DND-41 (cell line): ENCODE measurements at regions not wholly inside any gene's neighbourhood (a gene's known extent, or its start where the extent isn't known, plus 50 kb on each side); places are given as distances from the start of the nearest gene placed in this dataset.

Experiments used
- ATAC-seq: fragments of 200-7000 bp; cut with Tn5 transposase; 3 replicates; pipeline ENCODE4 v1.9.1; 2021; ENCODE audit warnings: low read depth; ENCODE audit not compliant: insufficient read depth
- DNase-seq: peaks from one replicate; pipeline ENCODE4 v3.0.0-alpha.2; 2020
- H2AFZ ChIP-seq: 2 replicates; pipeline ENCODE4 v1.6.0; 2012; ENCODE audit warnings: low read depth, low read length
- H3K27ac ChIP-seq: 2 replicates; pipeline ENCODE4 v1.5.1; 2012; ENCODE audit warnings: low read length, inconsistent platforms
- H3K27me3 ChIP-seq: fragments of 200-600 bp; sonication (generic); 2 replicates; pipeline ENCODE4 v1.6.0; 2012; ENCODE audit warnings: low read length, mild to moderate bottlenecking, inconsistent platforms; ENCODE audit not compliant: insufficient read depth, poor library complexity
- H3K36me3 ChIP-seq: 2 replicates; pipeline ENCODE4 v1.5.1; 2012; ENCODE audit warnings: low read length, inconsistent platforms; ENCODE audit not compliant: insufficient read depth
- H3K4me1 ChIP-seq: 2 replicates; pipeline ENCODE4 v1.5.1; 2012; ENCODE audit warnings: mild to moderate bottlenecking, low read length; ENCODE audit not compliant: insufficient read depth
- H3K4me2 ChIP-seq: 2 replicates; pipeline ENCODE4 v1.6.0; 2012; ENCODE audit warnings: mild to moderate bottlenecking, moderate library complexity, low read length, inconsistent platforms; ENCODE audit not compliant: insufficient read depth
- H3K4me3 ChIP-seq, 2 experiments: fragments of 200-600 bp in 1 of 2; shearing (Covaris generic) in 1 of 2; 2 replicates each; pipeline ENCODE4 v1.5.1; 2012 to 2016; ENCODE audit warnings: inconsistent platforms in 2 of 2, low read length in 2 of 2, mild to moderate bottlenecking in 2 of 2, low read depth in 1 of 2, moderate library complexity in 1 of 2
- H3K79me2 ChIP-seq: 2 replicates; pipeline ENCODE4 v1.6.0; 2012; ENCODE audit warnings: low read length, inconsistent platforms; ENCODE audit not compliant: insufficient read depth
- H3K9ac ChIP-seq: 2 replicates; pipeline ENCODE4 v1.6.0; 2012; ENCODE audit warnings: low read depth, mild to moderate bottlenecking, inconsistent platforms, low read length, moderate library complexity
- H3K9me3 ChIP-seq: 2 replicates; pipeline ENCODE4 v1.5.1; 2012; ENCODE audit warnings: low read length, moderate library complexity, mild to moderate bottlenecking, inconsistent platforms; ENCODE audit not compliant: insufficient read depth, severe bottlenecking
- H4K20me1 ChIP-seq: 2 replicates; pipeline ENCODE4 v1.6.0; 2012; ENCODE audit warnings: low read length; ENCODE audit not compliant: insufficient read depth
- EZH2 ChIP-seq: IDR thresholded peaks from 3 replicates; pipeline ENCODE4 v1.6.1; 2012; ENCODE audit warnings: borderline replicate concordance, low read depth, mild to moderate bottlenecking, moderate library complexity, low read length, inconsistent platforms; ENCODE audit not compliant: severe bottlenecking
- TF ChIP-seq, protein P1 (sequence below): IDR thresholded peaks from 2 replicates; pipeline ENCODE4 v1.5.1; 2012; ENCODE audit warnings: borderline replicate concordance, low read length, moderate library complexity, mild to moderate bottlenecking; ENCODE audit not compliant: poor library complexity, severe bottlenecking; ENCODE audit errors: extremely low read depth

GRCh38 chr22:25366408-25366807 lies 147.0 kb downstream of the CRYBB2 start:
- H3K4me3 ChIP-seq, result no peak overlapping the region
- ATAC-seq (no peak), DNase-seq (no peak)
- H3K36me3 ChIP-seq, result peaks cover 16% of the 10 kb centered on the region
- TF ChIP-seq, protein P1, sequence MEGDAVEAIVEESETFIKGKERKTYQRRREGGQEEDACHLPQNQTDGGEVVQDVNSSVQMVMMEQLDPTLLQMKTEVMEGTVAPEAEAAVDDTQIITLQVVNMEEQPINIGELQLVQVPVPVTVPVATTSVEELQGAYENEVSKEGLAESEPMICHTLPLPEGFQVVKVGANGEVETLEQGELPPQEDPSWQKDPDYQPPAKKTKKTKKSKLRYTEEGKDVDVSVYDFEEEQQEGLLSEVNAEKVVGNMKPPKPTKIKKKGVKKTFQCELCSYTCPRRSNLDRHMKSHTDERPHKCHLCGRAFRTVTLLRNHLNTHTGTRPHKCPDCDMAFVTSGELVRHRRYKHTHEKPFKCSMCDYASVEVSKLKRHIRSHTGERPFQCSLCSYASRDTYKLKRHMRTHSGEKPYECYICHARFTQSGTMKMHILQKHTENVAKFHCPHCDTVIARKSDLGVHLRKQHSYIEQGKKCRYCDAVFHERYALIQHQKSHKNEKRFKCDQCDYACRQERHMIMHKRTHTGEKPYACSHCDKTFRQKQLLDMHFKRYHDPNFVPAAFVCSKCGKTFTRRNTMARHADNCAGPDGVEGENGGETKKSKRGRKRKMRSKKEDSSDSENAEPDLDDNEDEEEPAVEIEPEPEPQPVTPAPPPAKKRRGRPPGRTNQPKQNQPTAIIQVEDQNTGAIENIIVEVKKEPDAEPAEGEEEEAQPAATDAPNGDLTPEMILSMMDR, result peak; percentile 12
- TF ChIP-seq EZH2, result no peak
- H2AFZ ChIP-seq, result no peak overlapping the region
- H3K4me1 ChIP-seq, result no peaks in the 10 kb centered on the region
- H3K4me2 ChIP-seq, result no peak overlapping the region
- H3K27ac ChIP-seq, result no peak overlapping the region
- H4K20me1 ChIP-seq, result peaks cover 39% of the 10 kb centered on the region
- H3K9ac ChIP-seq, result no peak overlapping the region
- no peaks in the 10 kb centered on the region for H3K9me3 ChIP-seq
- H3K27me3 ChIP-seq, result no peaks in the 10 kb centered on the region
- H3K79me2 ChIP-seq, result peaks cover 3% of the 10 kb centered on the region; the same call in 1 of the 2 replicates

DNA sequence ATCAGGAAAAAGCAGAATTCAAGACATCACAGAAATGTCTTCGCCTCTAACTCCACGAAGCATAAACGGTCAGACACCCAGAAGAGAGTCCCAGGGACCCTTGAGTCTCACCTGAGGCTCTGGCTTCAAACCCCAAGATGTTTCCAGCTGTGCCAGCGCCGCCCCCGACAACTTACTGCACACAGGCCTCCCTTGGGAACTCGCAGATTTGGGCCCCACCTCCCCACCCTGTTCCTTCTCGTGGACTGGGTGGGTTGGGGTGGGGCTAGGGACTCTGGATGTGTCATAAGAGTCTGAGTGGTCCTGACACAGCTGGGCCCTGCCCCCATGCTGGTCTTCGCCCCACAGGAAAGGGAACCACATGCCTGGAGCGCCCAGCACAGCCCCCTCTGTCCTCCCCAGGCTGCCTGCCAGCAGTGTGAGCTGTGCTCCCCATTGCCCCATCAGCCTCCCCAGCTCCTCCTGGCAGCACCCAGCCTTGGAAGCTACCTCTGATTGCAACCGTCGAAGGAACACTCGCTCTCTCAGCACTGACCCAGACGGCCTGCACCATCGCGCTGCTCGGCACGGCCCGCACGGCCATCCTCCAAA lies 147.5 kb downstream of the CRYBB2 start:
- H3K79me2 ChIP-seq, result peaks cover 3% of the 10 kb centered on the region; the same call in 1 of the 2 replicates
- no peak for ATAC-seq
- H3K27ac ChIP-seq, result no peak overlapping the region
- no peak overlapping the region for H3K4me3 ChIP-seq
- no peaks in the 10 kb centered on the region for H3K9me3 ChIP-seq
- peaks cover 16% of the 10 kb centered on the region for H3K36me3 ChIP-seq
- DNase-seq, result no peak
- H2AFZ ChIP-seq, result no peak overlapping the region
- no peak overlapping the region for H3K9ac ChIP-seq
- peaks cover 34% of the 10 kb centered on the region for H4K20me1 ChIP-seq
- no peaks in the 10 kb centered on the region for H3K4me1 ChIP-seq
- no peaks in the 10 kb centered on the region for H3K27me3 ChIP-seq
- no peak for TF ChIP-seq EZH2
- TF ChIP-seq, protein P1, result no peak
- H3K4me2 ChIP-seq, result no peak overlapping the region

GRCh38 chr22:25367756-25368155 lies 148.3 kb downstream of the CRYBB2 start:
- Histone ChIP-seq H3K4me2 (no peak overlapping the region), H3K79me2 (peaks cover 3% of the 10 kb centered on the region; the same call in 1 of the 2 replicates), H2AFZ (no peak overlapping the region), H3K36me3 (peaks cover 22% of the 10 kb centered on the region), H3K27ac (no peak overlapping the region), H3K9me3 (no peaks in the 10 kb centered on the region), H3K4me3 (no peak overlapping the region), H3K27me3 (no peaks in the 10 kb centered on the region), H4K20me1 (peaks cover 29% of the 10 kb centered on the region), H3K9ac (no peak overlapping the region), H3K4me1 (no peaks in the 10 kb centered on the region)
- no peak for DNase-seq
- TF ChIP-seq, protein P1, result no peak
- no peak for TF ChIP-seq EZH2
- no peak for ATAC-seq

DNA sequence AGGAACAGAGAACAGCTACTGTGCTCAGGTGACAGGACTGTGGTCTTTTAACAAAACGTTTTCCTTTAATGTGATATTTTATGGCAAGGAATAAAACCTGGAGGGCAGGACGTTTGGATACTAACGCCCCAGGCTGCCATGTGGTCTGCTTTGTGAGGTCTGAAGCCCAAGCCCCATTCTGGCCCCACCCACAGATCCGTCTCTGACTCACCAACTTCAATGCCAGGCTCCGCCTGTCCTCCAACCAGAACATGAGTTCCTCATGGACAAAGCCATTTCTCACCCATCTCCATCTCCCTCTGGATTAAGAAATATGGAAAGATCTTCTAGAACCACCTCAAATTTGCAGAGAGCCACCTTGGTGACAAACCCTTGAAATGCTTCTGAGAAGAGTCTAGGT lies 148.8 kb downstream of the CRYBB2 start:
- Histone ChIP-seq H2AFZ (no peak overlapping the region), H3K27ac (no peak overlapping the region), H3K4me1 (no peaks in the 10 kb centered on the region), H3K36me3 (peaks cover 22% of the 10 kb centered on the region), H3K79me2 (peaks cover 3% of the 10 kb centered on the region; the same call in 1 of the 2 replicates), H3K4me2 (no peak overlapping the region), H3K4me3 (no peak overlapping the region), H3K9me3 (no peaks in the 10 kb centered on the region), H3K9ac (no peak overlapping the region), H4K20me1 (peaks cover 27% of the 10 kb centered on the region), H3K27me3 (no peaks in the 10 kb centered on the region)
- ATAC-seq (no peak), DNase-seq (no peak)
- TF ChIP-seq, protein P1, result no peak
- TF ChIP-seq EZH2, result no peak
